Neuronal stem cell (in vitro differentiated cells): ENCODE measurements at regions not wholly inside any gene's neighbourhood (a gene's known extent, or its start where the extent isn't known, plus 50 kb on each side); places are given as distances from the start of the nearest gene placed in this dataset.

ENCODE experiments used
- DNase-seq: peaks from one replicate; pipeline ENCODE4 v3.0.0-alpha.2; 2013; ENCODE audit warnings: low spot score
- H2AFZ ChIP-seq: one replicate; pipeline ENCODE4 v1.6.1; 2013; ENCODE audit warnings: mild to moderate bottlenecking, low read length, inconsistent platforms
- H2AK5ac ChIP-seq: 2 replicates; pipeline ENCODE4 v1.6.1; 2013; ENCODE audit warnings: low read depth, mild to moderate bottlenecking, inconsistent platforms, low read length, moderate library complexity, mixed read lengths
- H2BK120ac ChIP-seq: 2 replicates; pipeline ENCODE4 v1.6.1; 2013; ENCODE audit warnings: low read depth, mild to moderate bottlenecking, inconsistent platforms, low read length, moderate library complexity, mixed read lengths
- H2BK12ac ChIP-seq: one replicate; pipeline ENCODE4 v1.6.1; 2013; ENCODE audit warnings: low read length, inconsistent platforms
- H2BK15ac ChIP-seq: 2 replicates; pipeline ENCODE4 v1.6.1; 2013; ENCODE audit warnings: mild to moderate bottlenecking, low read length, inconsistent platforms, mixed read lengths
- H2BK5ac ChIP-seq: one replicate; pipeline ENCODE4 v1.6.1; 2013; ENCODE audit warnings: inconsistent platforms, mild to moderate bottlenecking, low read length, moderate library complexity
- H3K14ac ChIP-seq: one replicate; pipeline ENCODE4 v1.6.1; 2013; ENCODE audit warnings: low read length, inconsistent platforms
- H3K18ac ChIP-seq: 2 replicates; pipeline ENCODE4 v1.6.1; 2013; ENCODE audit warnings: low read length, inconsistent platforms
- H3K23ac ChIP-seq: 2 replicates; pipeline ENCODE4 v1.6.1; 2013; ENCODE audit warnings: low read depth, mild to moderate bottlenecking, mixed read lengths, low read length, inconsistent platforms; ENCODE audit not compliant: poor library complexity
- H3K27ac ChIP-seq: replicated peaks from 3 replicates; pipeline ENCODE4 v1.5.1; 2013; ENCODE audit warnings: low read length, inconsistent platforms
- H3K27me3 ChIP-seq, 3 experiments: 2 replicates each; pipeline ENCODE4 v1.6.1; 2013; ENCODE audit warnings: low read length in 3 of 3, mild to moderate bottlenecking in 2 of 3, inconsistent platforms in 1 of 3, low read depth in 1 of 3, mixed read lengths in 1 of 3, moderate library complexity in 1 of 3; ENCODE audit not compliant: control insufficient read depth in 3 of 3, insufficient read depth in 3 of 3
- H3K36me3 ChIP-seq, 2 donors: replicated peaks in 1 of 2; 2 replicates each; pipeline ENCODE4 v1.6.1; 2013; ENCODE audit warnings: low read length in 2 of 2; ENCODE audit not compliant: control insufficient read depth in 2 of 2, insufficient read depth in 2 of 2
- H3K4ac ChIP-seq: 2 replicates; pipeline ENCODE4 v1.6.1; 2013; ENCODE audit warnings: inconsistent platforms, mild to moderate bottlenecking, low read length, moderate library complexity
- H3K4me1 ChIP-seq, 2 donors: 1 replicate in 1 of 2; 2 replicates in 1 of 2; pipeline ENCODE4 v1.6.1; 2013; ENCODE audit warnings: low read length in 2 of 2, low read depth in 1 of 2; ENCODE audit not compliant: control insufficient read depth in 2 of 2, insufficient read depth in 1 of 2
- H3K4me2 ChIP-seq: one replicate; pipeline ENCODE4 v1.6.1; 2013; ENCODE audit warnings: mild to moderate bottlenecking, low read length, inconsistent platforms; ENCODE audit not compliant: insufficient read depth, poor library complexity, severe bottlenecking
- H3K4me3 ChIP-seq, 2 donors: 2 replicates each; pipeline ENCODE4 v1.5.1; 2013; ENCODE audit warnings: low read length in 2 of 2, mild to moderate bottlenecking in 2 of 2, inconsistent platforms in 1 of 2, moderate library complexity in 1 of 2
- H3K79me1 ChIP-seq: one replicate; pipeline ENCODE4 v1.6.1; 2013; ENCODE audit warnings: low read depth, mild to moderate bottlenecking, inconsistent platforms, low read length, moderate library complexity
- H3K9ac ChIP-seq: one replicate; pipeline ENCODE4 v1.6.1; 2013; ENCODE audit warnings: mild to moderate bottlenecking, low read depth, low read length, inconsistent platforms; ENCODE audit not compliant: poor library complexity
- H3K9me3 ChIP-seq, 2 donors: replicated peaks in 1 of 2; 2 replicates each; pipeline versions ENCODE3 to v1.6.1; 2013; ENCODE audit warnings: low read length in 2 of 2, mild to moderate bottlenecking in 2 of 2, inconsistent platforms in 1 of 2, low read depth in 1 of 2, mixed read lengths in 1 of 2, moderate library complexity in 1 of 2; ENCODE audit not compliant: control insufficient read depth in 2 of 2, insufficient read depth in 1 of 2
- H4K8ac ChIP-seq: one replicate; pipeline ENCODE4 v1.6.1; 2013; ENCODE audit warnings: low read depth, mild to moderate bottlenecking, inconsistent platforms, low read length, moderate library complexity
- H4K91ac ChIP-seq: one replicate; pipeline ENCODE4 v1.6.1; 2013; ENCODE audit warnings: low read length, low read depth, mild to moderate bottlenecking, inconsistent platforms; ENCODE audit not compliant: poor library complexity
- WGBS, 2 donors: extraction: QIAGEN DNeasy Blood & Tissue Kit; methylation state at CpG; one replicate each; pipeline ENCODE4 v1.1.7; 2013; ENCODE audit warnings: missing lambda C conversion rate in 2 of 2, mixed read lengths in 1 of 2; ENCODE audit not compliant: insufficient read length in 2 of 2, insufficient replicate concordance in 1 of 2; ENCODE audit errors: extremely low coverage in 2 of 2; 5-methylcytosine and 5-hydroxymethylcytosine counted together

GRCh38 chr1:166738140-166738539, 101.1 kb upstream of the POGK start:
- H4K91ac ChIP-seq = no peak overlapping the region

DNA sequence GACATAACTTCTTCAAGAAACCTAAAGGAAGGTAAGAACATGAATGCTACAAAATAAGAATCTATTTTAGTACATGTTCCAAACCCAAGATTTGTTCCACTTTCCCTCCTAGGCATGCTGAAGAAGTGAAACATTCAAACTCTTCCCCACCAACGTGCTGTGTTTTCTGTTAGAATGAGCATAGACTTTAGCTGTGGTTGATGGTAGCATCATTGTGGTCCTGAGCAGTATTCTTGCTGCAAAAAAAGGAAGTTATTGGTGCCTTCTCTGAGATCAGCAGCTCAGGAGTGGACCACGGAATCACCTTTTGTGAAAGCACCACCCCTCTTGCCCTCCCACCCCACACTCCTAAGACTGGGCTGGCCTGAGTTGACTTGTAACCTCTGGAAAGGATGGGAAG, 100.4 kb upstream of the POGK start:
- H2BK120ac ChIP-seq = no peak overlapping the region
- no peak overlapping the region for H3K27ac ChIP-seq
- no peak overlapping the region for H3K4ac ChIP-seq
- no peak overlapping the region for H3K9ac ChIP-seq
- H2BK5ac ChIP-seq = no peak overlapping the region
- no peak overlapping the region for H3K4me2 ChIP-seq
- no peak overlapping the region for H2AK5ac ChIP-seq
- peaks cover 2% of the 10 kb centered on the region for H3K79me1 ChIP-seq
- WGBS, 2 donors = no CpG with 5 or more reads among the region's 2 CpGs
- no peaks in the 10 kb centered on the region for H3K36me3 ChIP-seq
- no peak overlapping the region for H4K91ac ChIP-seq
- H3K27me3 ChIP-seq = no peaks in the 10 kb centered on the region
- H2BK12ac ChIP-seq = no peak overlapping the region
- no peak overlapping the region for H3K23ac ChIP-seq
- no peak overlapping the region for H4K8ac ChIP-seq
- H2BK15ac ChIP-seq = no peak overlapping the region
- H3K4me1 ChIP-seq = no peaks in the 10 kb centered on the region
- no peak overlapping the region for H2AFZ ChIP-seq
- H3K9me3 ChIP-seq = no peaks in the 10 kb centered on the region
- no peak overlapping the region for H3K18ac ChIP-seq
- no peak overlapping the region for H3K14ac ChIP-seq
- no peak overlapping the region for H3K4me3 ChIP-seq
- no peak for DNase-seq

More at GRCh38 chr1:166738140-166738539, 101.1 kb upstream of the POGK start:
- H3K36me3 ChIP-seq = no peaks in the 10 kb centered on the region
- no peak overlapping the region for H3K9ac ChIP-seq
- H3K9me3 ChIP-seq = no peaks in the 10 kb centered on the region
- no peak overlapping the region for H3K18ac ChIP-seq
- H2AFZ ChIP-seq = no peak overlapping the region
- no peak overlapping the region for H2AK5ac ChIP-seq
- H3K4me3 ChIP-seq = no peak overlapping the region
- H3K4me2 ChIP-seq = no peak overlapping the region
- no peaks in the 10 kb centered on the region for H3K27me3 ChIP-seq
- no peak overlapping the region for H2BK120ac ChIP-seq
- DNase-seq = no peak
- H4K8ac ChIP-seq = no peak overlapping the region
- no peak overlapping the region for H2BK15ac ChIP-seq
- H3K4ac ChIP-seq = no peak overlapping the region
- H2BK5ac ChIP-seq = no peak overlapping the region
- H3K27ac ChIP-seq = no peak overlapping the region
- no peaks in the 10 kb centered on the region for H3K4me1 ChIP-seq
- no peak overlapping the region for H3K14ac ChIP-seq
- no peak overlapping the region for H3K23ac ChIP-seq
- no peak overlapping the region for H2BK12ac ChIP-seq
- H3K79me1 ChIP-seq = peaks cover 2% of the 10 kb centered on the region

DNA sequence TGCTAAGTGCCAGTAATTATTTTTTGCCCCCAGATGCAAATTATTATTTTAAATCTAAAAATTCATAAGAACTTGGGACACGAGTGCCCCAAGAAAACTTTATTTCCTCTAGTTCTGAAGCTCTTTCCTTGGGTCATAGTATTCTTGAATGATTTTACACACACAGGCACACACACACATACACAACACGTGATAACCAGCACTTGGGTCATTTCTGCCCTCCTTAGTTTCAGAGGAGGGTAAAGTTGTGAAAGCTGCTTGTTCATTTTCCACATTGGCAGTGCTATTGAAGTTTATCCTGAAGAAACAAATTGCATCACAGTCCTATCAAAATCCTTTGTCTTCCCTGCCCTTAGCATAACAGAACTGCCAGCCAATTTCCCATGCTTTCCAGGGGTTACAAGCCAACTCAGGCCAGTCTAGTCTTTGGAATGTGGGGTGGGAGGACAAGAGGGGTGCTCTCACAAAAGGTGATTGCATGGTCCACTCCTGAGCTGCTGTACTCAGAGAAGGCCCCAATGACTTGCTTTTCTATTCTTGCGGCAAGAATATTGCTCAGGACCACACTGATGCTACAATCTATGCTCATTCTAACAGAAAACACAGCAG, 98.5 kb upstream of the POGK start:
- H2BK15ac ChIP-seq = no peak overlapping the region
- no peak overlapping the region for H3K27ac ChIP-seq
- no peak overlapping the region for H2BK12ac ChIP-seq
- no peak overlapping the region for H3K23ac ChIP-seq
- no peak overlapping the region for H2BK5ac ChIP-seq
- H4K91ac ChIP-seq = no peak overlapping the region
- no peak overlapping the region for H3K9ac ChIP-seq
- peaks cover 3% of the 10 kb centered on the region for H3K79me1 ChIP-seq
- no peak overlapping the region for H3K4me3 ChIP-seq
- H3K18ac ChIP-seq = no peak overlapping the region
- H3K9me3 ChIP-seq = peaks cover 0 to 6% of the 10 kb centered on the region in 2 donors
- no peak overlapping the region for H3K14ac ChIP-seq
- no CpG with 5 or more reads among the region's 3 CpGs for WGBS, 2 donors
- H4K8ac ChIP-seq = no peak overlapping the region
- no peak for DNase-seq
- H2AK5ac ChIP-seq = no peak overlapping the region
- no peak overlapping the region for H2BK120ac ChIP-seq
- no peak overlapping the region for H3K4ac ChIP-seq
- H3K4me1 ChIP-seq = no peaks in the 10 kb centered on the region
- no peaks in the 10 kb centered on the region for H3K36me3 ChIP-seq
- H3K27me3 ChIP-seq = no peaks in the 10 kb centered on the region
- H3K4me2 ChIP-seq = no peak overlapping the region
- H2AFZ ChIP-seq = no peak overlapping the region

GRCh38 chr1:166763318-166763717, 76.0 kb upstream of the POGK start:
- Histone ChIP-seq H4K8ac (no peak overlapping the region), H4K91ac (no peak overlapping the region), H2AFZ (no peak overlapping the region), H3K14ac (no peak overlapping the region), H2AK5ac (no peak overlapping the region), H3K23ac (no peak overlapping the region), H2BK5ac (no peak overlapping the region), H3K4me1 (no peaks in the 10 kb centered on the region), H3K9ac (no peak overlapping the region), H3K27ac (no peak overlapping the region), H2BK15ac (no peak overlapping the region), H3K4me3 (no peak overlapping the region), H3K18ac (no peak overlapping the region), H3K79me1 (no peaks in the 10 kb centered on the region), H3K4me2 (no peak overlapping the region), H3K9me3 (no peaks in the 10 kb centered on the region), H2BK120ac (no peak overlapping the region), H3K4ac (no peak overlapping the region), H2BK12ac (no peak overlapping the region), H3K36me3 (no peaks in the 10 kb centered on the region), H3K27me3 (no peaks in the 10 kb centered on the region)
- DNase-seq = no peak
- WGBS, 2 donors = no CpG with 5 or more reads among the region's 1 CpG
